Endothelial cell of umbilical vein (primary cell): ENCODE measurements at regions not wholly inside any gene's neighbourhood (a gene's known extent, or its start where the extent isn't known, plus 50 kb on each side); places are given as distances from the start of the nearest gene placed in this dataset.

ENCODE experiments used
- CTCF ChIP-seq, 2 donors: IDR thresholded peaks; 1 replicate in 1 of 2; 2 replicates in 1 of 2; pipeline ENCODE4 v1.5.1; 2011; ENCODE audit warnings: low read length in 2 of 2, mild to moderate bottlenecking in 2 of 2, moderate library complexity in 2 of 2, control low read depth in 1 of 2, inconsistent platforms in 1 of 2, low read depth in 1 of 2; ENCODE audit not compliant: insufficient read depth in 1 of 2; ENCODE audit errors: extremely low read depth in 1 of 2
- EZH2 ChIP-seq: IDR thresholded peaks from 2 replicates; pipeline ENCODE4 v1.6.1; 2012; ENCODE audit warnings: borderline replicate concordance, low read depth, mild to moderate bottlenecking, moderate library complexity, low read length, inconsistent platforms; ENCODE audit not compliant: severe bottlenecking
- GATA2 ChIP-seq: IDR thresholded peaks from 2 replicates; pipeline ENCODE4 v1.7.0; 2011; ENCODE audit warnings: low read depth, mild to moderate bottlenecking, moderate library complexity, mixed read lengths, low read length; ENCODE audit not compliant: insufficient read length, insufficient read depth
- POLR2A ChIP-seq: IDR thresholded peaks from 2 replicates; pipeline ENCODE4 v1.6.1; 2012; ENCODE audit warnings: low read depth, mild to moderate bottlenecking, control low read depth, low read length

GRCh38 chr10:56722912-56723311 lies 361.9 kb upstream of the ZWINT start:
- no peak for TF ChIP-seq CTCF (IDR thresholded peaks at IDR 0.05; ENCODE audit: extremely low read depth in 1 of 2, insufficient read depth in 1 of 2, low read depth in 1 of 2, low read length in 2 of 2)
- no peak for TF ChIP-seq GATA2
- no peak for TF ChIP-seq EZH2
- TF ChIP-seq POLR2A, result no peak
